HG02938 (cell line): ENCODE measurements at regions not wholly inside any gene's neighbourhood (a gene's known extent, or its start where the extent isn't known, plus 50 kb on each side); places are given as distances from the start of the nearest gene placed in this dataset.
"Not testable (repeated sequence)": the region's sequence is repeated elsewhere in the genome, so short reads cannot be mapped to it uniquely, and the experiment has no call there.

ENCODE experiments used
- ATAC-seq: cut with Tn5 transposase; IDR thresholded peaks from one replicate; pipeline ENCODE4 v1.9.1; 2021; ENCODE audit warnings: mild to moderate bottlenecking, moderate library complexity; ENCODE audit not compliant: unreplicated experiment

DNA sequence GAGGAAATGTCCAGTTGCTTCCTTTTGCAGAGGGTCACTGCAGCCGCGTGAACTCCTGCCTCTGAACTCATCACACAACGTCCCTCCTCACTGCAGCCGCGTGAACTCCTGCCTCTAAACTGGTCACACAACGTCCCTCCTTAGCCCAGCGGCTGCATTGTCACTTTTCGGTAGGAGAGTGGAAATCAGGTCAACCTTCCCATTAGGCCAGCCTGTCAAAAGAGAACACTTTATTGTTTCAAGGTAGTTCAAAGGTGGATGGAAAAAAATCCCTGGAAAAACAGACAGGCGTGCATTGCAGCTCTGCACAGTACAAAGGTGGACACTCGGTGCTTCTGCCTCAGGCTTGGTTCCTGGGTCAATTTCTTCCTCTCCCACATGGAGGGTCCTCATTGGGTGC, 280.2 kb downstream of the FOXL1 start:
- ATAC-seq, result no peak

DNA sequence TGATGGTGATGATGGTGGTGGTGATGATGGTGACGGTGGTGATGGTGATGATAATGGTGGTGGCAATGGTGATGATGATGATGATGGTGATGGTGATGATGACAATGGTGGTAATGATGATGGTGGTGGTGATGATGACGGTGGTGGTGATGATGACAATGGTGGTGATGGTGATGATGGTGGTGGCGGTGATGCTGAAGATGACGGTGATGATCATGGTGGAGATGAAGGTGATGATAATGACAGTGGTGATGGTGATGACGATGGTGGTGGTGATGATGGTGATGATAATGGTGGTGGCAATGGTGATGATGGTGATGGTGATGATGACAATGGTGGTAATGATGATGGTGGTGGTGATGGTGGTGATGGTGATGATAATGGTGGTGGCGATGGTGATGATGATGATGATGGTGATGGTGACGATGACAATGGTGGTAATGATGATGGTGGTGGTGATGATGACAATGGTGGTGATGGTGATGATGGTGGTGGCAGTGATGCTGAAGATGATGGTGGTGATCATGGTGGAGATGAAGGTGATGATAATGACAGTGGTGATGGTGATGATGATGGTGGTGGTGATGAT, 283.0 kb downstream of the FOXL1 start:
- not testable (repeated sequence) for ATAC-seq

DNA sequence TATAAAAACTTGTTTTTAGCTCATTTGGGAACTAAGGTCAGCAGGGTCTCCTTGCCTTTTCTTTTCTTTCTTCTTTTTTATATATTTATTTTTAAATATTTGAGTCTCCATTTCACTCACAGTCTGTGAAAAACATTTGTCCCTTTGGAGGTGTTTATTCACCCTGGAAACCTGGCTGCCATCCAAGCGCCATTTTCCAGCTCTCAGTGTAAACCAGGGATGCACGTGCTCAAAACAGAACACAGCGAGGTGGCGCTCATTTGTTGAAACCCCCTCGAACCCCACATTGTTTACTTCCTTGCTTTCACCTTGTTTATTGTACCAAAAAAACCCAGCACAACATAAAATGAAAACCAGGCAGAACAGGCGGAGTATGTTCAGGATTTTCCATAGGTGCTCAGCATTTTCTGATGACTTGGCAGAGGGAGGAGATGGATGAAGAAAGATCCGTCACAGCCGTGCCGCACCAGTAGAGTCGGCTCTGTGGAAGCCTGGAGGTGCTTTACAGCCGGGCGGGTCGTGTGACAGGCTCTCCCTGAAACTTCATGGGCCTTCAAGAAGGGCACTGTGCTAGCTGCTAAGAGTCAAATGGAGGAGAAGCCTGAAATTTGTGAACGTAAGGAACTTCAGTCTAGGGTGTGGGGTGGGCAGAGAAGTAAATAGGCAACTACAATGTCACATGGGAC, 284.4 kb downstream of the FOXL1 start:
- ATAC-seq, result no peak

DNA sequence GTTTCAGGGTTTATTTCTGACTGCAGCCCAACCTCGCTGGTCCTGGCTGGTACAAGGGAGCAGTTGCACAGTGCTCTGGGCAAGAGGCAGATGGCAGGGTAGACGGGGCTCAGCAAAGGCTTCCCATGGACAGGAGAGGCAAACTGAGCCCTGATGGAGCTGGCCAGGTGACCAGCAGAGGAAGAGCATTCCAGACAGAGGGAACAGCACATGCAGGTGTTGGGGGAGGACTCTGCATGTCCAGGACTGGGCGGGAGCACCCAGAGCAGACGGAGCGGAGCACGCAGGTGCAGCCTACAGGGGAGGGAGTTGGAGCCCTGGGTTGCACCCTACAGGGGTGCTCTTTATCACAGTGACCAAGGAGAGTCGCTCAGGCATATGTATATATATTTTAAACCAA, 285.3 kb downstream of the FOXL1 start:
- no peak for ATAC-seq

DNA sequence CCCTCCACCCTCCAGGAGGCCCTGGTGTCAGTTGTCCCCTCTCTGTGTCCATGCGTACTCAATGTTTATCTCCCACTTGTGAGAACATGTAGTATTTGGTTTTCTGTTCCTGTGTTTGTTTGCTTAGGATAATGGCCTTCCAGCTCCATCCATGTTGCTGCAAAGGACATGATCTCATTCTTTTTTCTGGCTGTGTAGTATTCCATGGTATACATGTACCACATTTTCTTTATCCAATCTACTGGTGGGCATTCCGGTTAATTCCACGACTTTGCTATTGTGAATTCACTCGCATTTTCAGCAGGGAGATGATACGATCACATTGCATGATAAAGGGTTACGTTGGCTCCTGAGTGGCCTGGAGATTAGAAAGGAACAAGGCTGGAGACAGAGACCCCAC, 286.2 kb downstream of the FOXL1 start:
- ATAC-seq, result no peak

DNA sequence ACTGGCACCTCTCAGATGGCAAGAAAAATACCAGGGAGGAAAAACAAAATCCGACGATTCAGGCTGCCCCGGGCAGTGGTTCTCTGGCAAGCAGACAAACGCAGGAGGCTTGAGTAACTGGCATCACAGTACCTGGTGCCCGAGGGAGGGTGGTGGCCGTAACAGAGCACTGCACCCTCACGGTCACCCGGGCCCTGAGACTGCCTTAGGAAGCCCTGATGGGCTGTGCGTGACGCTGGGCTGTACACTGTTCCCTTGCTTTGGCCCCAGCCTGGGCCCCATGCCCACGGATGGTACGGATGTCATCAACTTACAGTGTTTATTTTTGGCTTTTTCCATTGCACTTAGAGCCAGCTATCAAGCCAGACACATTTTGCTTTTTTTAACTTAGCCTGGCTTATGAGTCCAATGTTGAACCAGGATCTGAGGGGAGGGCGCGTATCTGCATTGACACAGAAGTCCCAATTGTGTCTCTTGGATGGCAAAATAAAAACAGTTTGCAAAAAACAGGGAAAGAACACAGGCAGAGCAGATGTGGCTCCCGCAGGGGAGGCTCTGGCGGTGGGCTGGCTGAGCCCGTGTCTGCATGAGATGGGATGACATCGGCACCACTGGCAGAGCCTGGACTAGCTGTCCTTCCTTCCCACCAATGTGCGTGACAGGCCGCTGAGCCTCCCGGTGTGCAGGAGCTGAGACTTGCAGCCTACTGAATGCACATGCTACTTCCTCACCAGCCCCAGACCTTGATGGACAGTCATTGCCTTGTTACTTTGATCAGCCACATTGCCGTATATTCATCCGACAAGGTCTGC, 287.7 kb downstream of the FOXL1 start:
- ATAC-seq, result no peak

DNA sequence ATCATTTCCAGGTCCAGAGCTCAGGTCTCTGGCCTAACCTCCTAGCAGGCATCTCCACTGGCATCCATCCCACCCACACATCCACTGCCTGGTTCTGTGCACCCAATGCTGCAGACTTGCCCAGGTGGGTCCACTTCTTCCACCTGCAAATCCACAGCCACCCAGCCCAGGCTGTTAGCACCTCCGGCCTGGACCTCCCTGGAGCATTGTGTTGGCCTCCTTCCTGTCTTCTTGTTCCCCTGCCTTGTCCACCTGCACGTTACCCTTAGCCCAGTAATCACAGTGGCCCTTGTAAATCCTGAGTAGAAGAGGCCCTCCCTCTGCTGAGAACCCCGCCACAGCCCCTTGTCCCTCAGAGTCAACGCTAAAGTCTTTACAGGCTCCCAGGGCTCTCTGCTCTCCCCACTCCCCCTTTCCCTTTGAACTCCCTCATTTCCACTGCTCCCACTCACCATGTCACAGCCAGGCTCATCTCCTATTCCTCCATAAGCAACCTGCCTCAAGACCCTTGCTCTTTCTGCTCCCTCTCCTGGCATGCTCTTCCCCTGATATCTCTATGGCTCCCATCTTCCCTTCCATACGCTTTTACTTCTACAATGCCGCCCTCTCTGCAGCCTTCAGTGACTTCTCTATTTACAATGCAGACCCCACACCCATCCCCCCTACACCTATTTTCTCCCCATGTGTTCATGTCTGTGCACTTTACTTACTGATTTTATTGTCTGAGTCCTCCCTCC, 288.8 kb downstream of the FOXL1 start:
- ATAC-seq, result no peak

DNA sequence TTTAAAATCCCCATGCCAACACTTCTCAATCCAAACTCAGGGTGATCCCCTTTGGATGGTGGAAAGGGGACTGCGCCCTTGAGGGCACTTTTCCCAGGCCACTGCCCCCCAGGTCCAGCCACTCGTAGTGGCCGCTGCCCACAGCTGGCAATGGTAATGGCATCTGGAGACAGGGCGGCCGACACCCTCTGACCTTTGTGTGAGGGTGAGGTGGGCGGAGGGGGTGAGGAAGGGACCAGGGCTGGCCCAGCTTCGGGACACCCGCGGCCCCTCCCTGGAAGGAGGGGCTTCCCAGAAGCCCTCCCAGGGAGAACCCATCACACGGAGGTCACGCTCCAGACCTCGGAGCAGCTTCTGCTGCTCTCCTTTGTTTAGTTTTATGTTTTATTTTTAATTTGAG, 289.7 kb downstream of the FOXL1 start:
- no peak for ATAC-seq

DNA sequence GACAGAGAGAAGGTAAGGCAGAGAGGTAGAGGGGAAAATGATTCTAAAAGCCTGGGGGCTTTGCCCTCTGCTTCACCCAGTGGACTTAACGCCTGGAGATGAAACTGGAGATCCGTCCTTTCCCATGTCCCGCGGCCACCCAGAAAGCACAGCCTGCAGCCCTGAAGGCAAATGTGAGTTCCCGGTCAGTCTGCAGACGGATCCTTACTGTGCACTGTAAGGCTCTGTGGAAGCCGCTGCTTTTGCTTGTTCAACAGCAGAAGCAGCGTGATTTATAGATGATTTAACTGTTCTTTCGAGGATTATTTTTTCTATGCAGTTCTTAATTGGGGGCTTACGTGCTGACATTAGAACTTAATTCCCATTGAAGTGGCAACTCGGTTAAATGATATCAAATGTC, 290.4 kb downstream of the FOXL1 start:
- no peak for ATAC-seq

DNA sequence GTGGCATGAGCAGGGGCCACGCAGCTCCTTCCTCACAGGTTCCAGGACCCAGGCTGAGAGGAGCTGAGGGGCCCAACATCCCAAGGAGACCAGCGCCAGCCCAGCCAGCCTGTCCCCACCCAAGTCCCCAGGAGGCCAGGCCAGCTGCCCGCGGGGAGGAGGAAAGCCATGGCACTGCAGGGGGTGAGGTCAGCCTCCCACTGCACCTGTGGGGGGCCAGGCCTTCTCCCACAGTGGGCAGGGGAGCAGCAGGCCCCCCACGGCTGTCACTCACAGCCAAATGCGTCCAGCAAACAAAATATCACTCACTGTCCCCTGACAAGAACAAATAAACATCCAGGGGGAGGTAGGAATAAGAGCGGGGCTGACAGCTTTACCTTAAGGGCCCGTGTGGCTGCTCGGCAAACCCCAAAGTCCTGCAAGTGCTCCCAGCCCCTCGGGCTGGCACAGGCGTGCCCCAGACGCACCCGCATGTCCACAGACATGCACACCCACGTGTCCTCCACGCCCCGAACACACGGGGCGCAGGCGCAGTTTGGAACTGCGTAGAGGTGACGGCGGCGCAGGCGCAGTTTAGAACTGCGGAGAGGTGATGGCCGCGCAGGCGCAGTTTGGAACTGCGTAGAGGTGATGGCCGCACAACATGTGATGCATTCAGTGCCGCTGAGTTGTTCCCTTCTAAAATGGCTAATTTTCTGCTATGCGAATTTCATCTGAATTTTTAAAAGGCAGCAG, 291.1 kb downstream of the FOXL1 start:
- no peak for ATAC-seq

DNA sequence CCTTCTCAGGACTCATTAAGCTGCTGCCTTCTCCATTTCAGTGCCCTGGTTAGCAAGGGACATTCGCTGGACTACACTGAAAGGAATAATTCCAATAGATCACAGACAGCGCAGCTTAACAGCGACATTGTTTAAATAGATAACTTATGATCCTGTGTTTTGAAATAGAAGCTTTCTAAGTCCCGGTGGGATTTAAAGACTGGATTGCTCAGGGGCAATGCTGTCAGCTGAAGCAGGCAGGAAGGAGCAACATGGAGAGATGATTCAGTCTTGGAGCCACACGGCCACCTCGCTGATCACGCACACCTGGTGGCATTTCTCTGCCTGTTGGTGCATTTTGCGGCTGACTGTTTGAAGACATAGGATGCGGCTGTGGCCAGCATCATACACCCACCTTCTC, 292.0 kb downstream of the FOXL1 start:
- no peak for ATAC-seq

DNA sequence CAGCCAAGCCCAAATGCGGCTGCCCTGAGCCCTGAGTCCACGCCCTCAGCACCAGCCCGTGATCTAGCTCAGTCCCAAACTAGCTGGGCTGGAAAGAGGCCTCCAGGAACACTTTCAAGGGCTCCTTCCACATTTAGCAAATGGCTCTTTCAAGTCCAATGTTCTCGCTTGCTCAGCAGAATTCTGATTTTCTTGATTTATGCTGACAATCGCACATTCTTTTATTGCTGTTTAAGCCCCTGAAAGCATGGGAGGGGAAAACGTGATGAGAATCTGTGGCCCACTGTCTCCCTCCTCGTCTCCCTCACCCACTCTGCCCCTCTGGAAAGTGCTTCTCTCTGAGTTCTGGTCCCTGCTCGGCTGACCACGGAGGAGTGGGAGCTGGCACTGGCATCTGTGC, 293.8 kb downstream of the FOXL1 start:
- ATAC-seq, result no peak

DNA sequence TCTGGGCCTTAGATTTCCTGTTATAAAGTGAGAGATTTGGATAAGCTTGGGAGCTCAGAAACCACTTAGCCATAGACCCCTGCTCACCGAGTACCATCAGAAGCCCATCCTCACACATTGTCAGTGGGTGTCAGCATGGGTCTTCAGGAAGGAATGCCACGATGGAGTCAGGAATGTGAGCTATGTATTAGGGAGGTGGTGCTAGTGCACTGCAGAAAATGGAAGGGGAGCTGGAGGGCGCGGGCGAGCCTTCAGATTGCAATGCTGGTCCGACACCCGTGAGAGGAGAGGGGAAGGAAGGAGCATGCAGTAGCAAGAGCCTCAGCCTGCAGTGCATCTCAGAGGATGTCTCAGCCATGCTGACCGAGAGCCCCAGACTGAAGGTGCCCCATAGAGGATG, 294.5 kb downstream of the FOXL1 start:
- no peak for ATAC-seq

DNA sequence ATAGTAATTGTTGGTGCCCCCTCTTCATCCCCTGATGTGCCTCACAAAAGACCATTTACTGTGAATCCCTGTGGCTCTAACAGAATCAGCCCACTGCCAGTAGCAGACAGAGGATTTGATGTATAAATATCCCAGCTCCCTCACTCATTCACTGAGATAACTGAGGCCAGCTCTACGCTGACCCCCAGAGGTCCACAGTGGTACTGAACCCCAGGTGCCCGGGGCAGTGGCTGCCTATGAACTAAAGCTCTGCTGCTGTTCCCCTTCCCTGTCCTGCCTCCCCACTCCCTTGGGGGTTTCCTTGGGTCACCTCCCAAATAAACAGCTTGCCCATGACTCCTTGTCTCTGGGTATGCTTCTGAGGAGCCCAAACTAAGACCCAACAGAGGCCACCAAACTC, 295.8 kb downstream of the FOXL1 start:
- ATAC-seq, result no peak

DNA sequence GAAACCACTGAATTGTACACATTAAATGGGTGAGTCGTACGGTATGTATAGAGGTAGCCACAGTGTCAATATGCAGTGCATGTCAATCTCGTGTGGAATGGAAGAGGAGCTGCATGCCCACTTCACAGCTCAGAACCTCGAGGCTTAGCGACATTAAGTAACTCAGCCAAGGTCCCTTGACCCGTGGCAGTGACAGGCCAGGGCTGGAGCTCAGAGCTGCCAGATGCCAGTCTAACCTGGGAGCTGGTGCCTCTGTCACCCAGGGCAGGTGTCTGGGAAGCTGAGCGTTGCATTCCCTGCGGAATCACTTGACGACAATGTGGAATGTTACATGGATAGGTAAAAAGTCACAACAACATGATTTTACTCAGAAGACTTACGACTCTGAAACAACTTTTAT, 298.1 kb downstream of the FOXL1 start:
- ATAC-seq, result no peak

DNA sequence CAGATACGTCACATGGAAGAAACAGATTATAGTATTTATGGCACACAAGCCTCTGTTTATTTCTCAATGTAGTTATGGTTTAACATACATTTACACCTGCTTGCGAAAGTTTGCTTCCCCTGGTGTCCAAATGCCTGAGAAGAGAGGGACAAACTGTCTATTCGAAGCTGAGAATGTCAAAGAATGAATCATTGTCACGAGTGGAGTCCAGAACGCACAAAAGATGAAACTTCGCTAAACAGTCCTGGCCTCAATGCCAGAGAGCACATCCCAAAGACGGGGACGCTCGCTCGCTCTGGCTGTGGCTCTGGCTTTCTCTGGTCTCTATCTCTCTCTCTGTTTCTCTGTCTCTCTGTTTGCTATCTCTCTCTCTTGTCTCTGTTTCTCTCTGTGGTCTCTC, 298.8 kb downstream of the FOXL1 start:
- no peak for ATAC-seq

DNA sequence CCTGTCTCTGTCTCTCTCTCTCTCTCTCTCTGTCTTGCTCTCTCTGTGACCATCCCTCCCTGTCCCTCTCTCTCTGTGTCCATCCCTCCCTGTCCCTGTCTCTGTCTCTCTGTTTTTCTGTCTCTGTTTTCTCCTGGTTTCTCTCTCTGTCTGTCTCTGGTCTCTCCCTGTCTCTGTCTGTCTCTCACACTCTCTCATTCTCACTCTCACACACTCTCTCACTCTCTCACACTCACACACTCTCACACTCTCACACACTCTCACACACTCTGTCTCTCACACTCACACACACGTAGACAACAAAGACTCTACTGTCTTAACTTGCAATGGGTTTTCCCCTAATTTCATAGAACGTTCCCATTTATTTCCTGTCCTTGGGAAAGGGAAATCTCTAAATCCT, 299.5 kb downstream of the FOXL1 start:
- no peak for ATAC-seq

DNA sequence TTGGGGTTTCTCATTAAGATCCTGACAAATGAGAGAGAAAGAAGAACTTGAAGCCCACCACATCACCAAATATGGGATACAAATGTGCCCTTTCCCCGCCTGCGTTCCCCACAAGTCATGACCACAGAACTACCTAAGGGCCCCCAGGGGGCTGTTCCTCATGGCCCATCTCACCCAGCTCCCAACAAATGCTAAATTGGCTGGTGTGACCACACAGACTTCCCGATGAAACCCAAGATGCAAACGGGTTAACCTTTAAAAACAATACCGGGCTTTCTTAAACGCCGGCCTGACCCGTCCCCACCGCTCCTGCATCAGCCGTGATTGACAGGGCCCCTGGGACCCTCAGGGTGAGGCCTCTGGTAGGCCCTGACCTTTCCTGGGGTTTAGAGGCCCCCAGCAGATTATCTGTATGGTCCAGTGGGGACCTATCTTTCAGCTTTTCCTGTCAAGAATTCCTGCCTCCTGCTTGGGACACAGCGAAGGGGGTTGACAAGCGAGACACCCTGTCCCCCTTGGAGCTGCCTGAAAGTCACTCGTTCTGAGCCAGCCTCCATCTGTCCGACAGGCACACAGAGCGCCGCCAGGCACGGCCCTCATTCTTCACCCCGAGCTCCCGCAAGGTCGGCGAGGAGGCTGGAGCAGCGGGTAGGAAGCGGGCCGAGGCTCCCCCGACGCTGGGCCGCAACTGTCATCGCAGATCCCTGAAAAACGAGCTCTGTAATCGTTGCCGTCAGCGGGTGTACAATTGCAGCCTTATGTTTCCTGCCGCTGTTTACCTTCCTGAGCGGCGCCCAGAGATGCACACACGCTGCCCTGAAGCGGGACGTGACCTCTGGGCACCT, 300.1 kb downstream of the FOXL1 start:
- no peak for ATAC-seq

DNA sequence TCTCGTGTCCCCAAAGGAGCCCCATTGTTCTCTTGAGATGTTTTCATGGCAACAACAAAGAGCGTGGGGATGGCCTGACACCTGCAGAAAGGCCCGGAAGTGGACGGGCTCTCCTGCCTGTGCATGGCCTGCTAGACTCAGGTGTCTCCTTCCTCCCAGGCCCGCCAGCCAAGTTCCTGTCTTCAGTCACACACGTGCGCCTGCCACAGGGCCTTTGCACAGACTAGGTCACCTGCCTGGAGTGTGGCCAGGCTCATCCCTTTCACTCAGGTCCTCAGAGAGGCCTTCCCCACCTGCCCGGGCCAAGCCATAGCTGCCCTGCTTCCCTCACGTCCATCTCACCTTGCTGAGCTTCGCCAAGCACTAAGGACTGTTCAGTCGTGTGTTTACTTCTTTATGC, 300.9 kb downstream of the FOXL1 start:
- ATAC-seq, result no peak
